Astrocyte (in vitro differentiated cells and primary cell): ENCODE measurements at regions not wholly inside any gene's neighbourhood (a gene's known extent, or its start where the extent isn't known, plus 50 kb on each side); places are given as distances from the start of the nearest gene placed in this dataset.

Experiments
- DNase-seq: peaks from one replicate; pipeline ENCODE4 v3.0.0-alpha.2; 2010; ENCODE audit warnings: low read depth
- FAIRE-seq: peaks from 2 replicates; lab custom pipeline; 2011; peaks lifted over from hg19 to GRCh38; lab: Jason Lieb, UNC
- H2AFZ ChIP-seq: 2 replicates; pipeline ENCODE4 v1.6.0; 2012; ENCODE audit warnings: low read depth, low read length, inconsistent platforms
- H3K27ac ChIP-seq: 2 replicates; pipeline ENCODE4 v1.5.1; 2011; ENCODE audit warnings: low read depth, low read length, inconsistent platforms
- H3K27me3 ChIP-seq: 2 replicates; pipeline ENCODE4 v1.6.0; 2011; ENCODE audit warnings: low read length, inconsistent platforms; ENCODE audit not compliant: insufficient read depth
- H3K36me3 ChIP-seq: 2 replicates; pipeline ENCODE4 v1.5.1; 2011; ENCODE audit warnings: low read length, inconsistent platforms; ENCODE audit not compliant: insufficient read depth
- H3K4me1 ChIP-seq: 2 replicates; pipeline ENCODE4 v1.5.1; 2011; ENCODE audit warnings: low read length, inconsistent platforms; ENCODE audit not compliant: insufficient read depth
- H3K4me2 ChIP-seq: 2 replicates; pipeline ENCODE4 v1.6.0; 2012; ENCODE audit warnings: low read length, inconsistent platforms
- H3K4me3 ChIP-seq: 2 replicates; pipeline ENCODE4 v1.5.1; 2011; ENCODE audit warnings: low read depth, mild to moderate bottlenecking, low read length, inconsistent platforms; ENCODE audit not compliant: insufficient read depth
- H3K79me2 ChIP-seq: 2 replicates; pipeline ENCODE4 v1.6.0; 2012; ENCODE audit warnings: mild to moderate bottlenecking, low read length, inconsistent platforms; ENCODE audit not compliant: insufficient read depth
- H3K9ac ChIP-seq: 2 replicates; pipeline ENCODE4 v1.6.0; 2012; ENCODE audit warnings: mild to moderate bottlenecking, low read length, inconsistent platforms
- H3K9me3 ChIP-seq: 2 replicates; pipeline ENCODE4 v1.5.1; 2012; ENCODE audit warnings: low read depth, mild to moderate bottlenecking, low read length, inconsistent platforms; ENCODE audit not compliant: insufficient read depth
- H4K20me1 ChIP-seq: 2 replicates; pipeline ENCODE4 v1.6.0; 2012; ENCODE audit warnings: low read length, inconsistent platforms; ENCODE audit not compliant: insufficient read depth
- H3K27ac Mint-ChIP-seq: one replicate; pipeline ENCODE4 v1.8.0; 2021; ENCODE audit warnings: mild to moderate bottlenecking, mixed read lengths; ENCODE audit not compliant: unreplicated experiment
- H3K27me3 Mint-ChIP-seq: one replicate; pipeline ENCODE4 v1.8.0; 2021; ENCODE audit warnings: low read depth, mixed read lengths; ENCODE audit not compliant: unreplicated experiment
- H3K36me3 Mint-ChIP-seq: one replicate; pipeline ENCODE4 v1.8.0; 2021; ENCODE audit warnings: low read depth, mixed read lengths; ENCODE audit not compliant: unreplicated experiment
- H3K4me1 Mint-ChIP-seq: one replicate; pipeline ENCODE4 v1.8.0; 2021; ENCODE audit warnings: low read depth, mixed read lengths; ENCODE audit not compliant: unreplicated experiment
- H3K4me3 Mint-ChIP-seq: one replicate; pipeline ENCODE4 v1.8.0; 2021; ENCODE audit warnings: mild to moderate bottlenecking, moderate library complexity, mixed read lengths; ENCODE audit not compliant: unreplicated experiment
- H3K9me3 Mint-ChIP-seq: one replicate; pipeline ENCODE4 v1.8.0; 2021; ENCODE audit warnings: mild to moderate bottlenecking, mixed read lengths; ENCODE audit not compliant: unreplicated experiment
- CTCF ChIP-seq: IDR thresholded peaks from 2 replicates; pipeline ENCODE4 v1.5.1; 2011; ENCODE audit warnings: low read depth, mild to moderate bottlenecking, inconsistent platforms, low read length, moderate library complexity; ENCODE audit not compliant: insufficient read depth
- EZH2 ChIP-seq: IDR thresholded peaks from 2 replicates; pipeline ENCODE4 v1.6.1; 2012; ENCODE audit warnings: mild to moderate bottlenecking, low read length, inconsistent platforms; ENCODE audit not compliant: insufficient read depth

- H3K79me2 ChIP-seq = no peaks in the 10 kb centered on the region
- no peak for FAIRE-seq
- peak overlapping the region; percentile 18 for H3K9ac ChIP-seq
- no peaks in the 10 kb centered on the region for H3K27me3 ChIP-seq
- peaks cover 30% of the 10 kb centered on the region for H3K4me1 Mint-ChIP-seq
- peak overlapping the region; percentile 37 for H3K4me2 ChIP-seq
- no peaks in the 10 kb centered on the region for H3K36me3 ChIP-seq
- H3K27ac Mint-ChIP-seq = no peak overlapping the region
- no peak for TF ChIP-seq CTCF
- TF ChIP-seq EZH2 = no peak
- H3K27me3 Mint-ChIP-seq = no peaks in the 10 kb centered on the region
- H2AFZ ChIP-seq = no peak overlapping the region
- no peak for DNase-seq
- no peaks in the 10 kb centered on the region for H4K20me1 ChIP-seq
- no peak overlapping the region for H3K4me3 ChIP-seq
- H3K4me3 Mint-ChIP-seq = no peak overlapping the region
- peaks cover 42% of the 10 kb centered on the region for H3K4me1 ChIP-seq
- no peaks in the 10 kb centered on the region for H3K9me3 ChIP-seq
- peak overlapping the region; percentile 87 for H3K27ac ChIP-seq
- no peaks in the 10 kb centered on the region for H3K9me3 Mint-ChIP-seq
- H3K36me3 Mint-ChIP-seq = no peaks in the 10 kb centered on the region
Measured at GRCh38 chr18:22552899-22553460, 135.3 kb upstream of the CTAGE1 start.

DNA sequence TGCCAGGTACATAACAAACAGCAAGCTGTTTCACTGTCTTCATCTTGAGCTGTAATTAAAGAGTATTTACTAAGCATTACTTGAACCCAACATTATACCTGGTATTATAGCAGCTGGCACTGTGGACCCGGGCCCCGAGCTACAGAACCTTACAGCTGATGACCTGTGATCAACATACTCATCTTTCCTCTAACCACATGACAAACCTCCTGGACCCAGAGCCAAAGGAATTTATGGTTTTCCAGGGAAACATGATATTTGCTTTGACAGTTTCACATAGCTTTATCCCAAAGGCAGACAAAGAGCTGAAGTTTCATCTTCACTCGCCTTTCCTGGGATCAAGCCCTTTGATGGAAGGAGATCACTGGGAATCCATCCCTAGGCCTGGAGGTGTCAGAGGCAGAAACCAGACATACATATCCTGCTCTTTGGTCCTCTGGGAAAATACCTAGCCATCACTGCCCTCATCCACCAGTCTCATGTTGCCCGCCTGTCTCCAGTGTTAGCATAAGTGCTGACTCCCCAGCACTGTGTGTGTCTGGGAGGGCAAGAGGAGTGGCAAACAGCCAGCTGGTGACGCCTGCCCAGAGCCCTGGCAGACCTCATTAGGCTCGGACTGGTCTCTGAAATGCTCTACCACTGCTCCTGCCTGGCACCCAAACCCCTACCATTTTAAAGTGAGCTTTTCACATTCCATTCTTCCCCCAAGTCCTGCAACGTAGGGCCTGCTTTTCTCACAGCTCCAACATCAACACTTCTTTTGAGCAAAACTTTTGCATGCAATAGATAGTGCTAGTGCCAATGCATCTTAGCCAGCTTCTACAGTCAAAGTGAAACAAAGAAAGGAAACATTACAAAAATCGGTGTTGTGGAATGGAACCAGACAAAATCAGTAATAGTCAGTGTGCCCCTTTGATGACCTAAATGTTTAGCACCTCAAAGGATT is 138.8 kb upstream of the CTAGE1 start:
- Histone ChIP-seq H3K4me2 (peak overlapping the region; percentile 27), H3K9ac (peak overlapping the region; percentile 1), H3K27me3 (no peaks in the 10 kb centered on the region), H3K4me3 (no peak overlapping the region), H3K36me3 (no peaks in the 10 kb centered on the region), H2AFZ (no peak overlapping the region), H3K79me2 (no peaks in the 10 kb centered on the region), H3K27ac (peak overlapping the region; percentile 51), H3K4me1 (peaks cover 53% of the 10 kb centered on the region), H3K9me3 (no peaks in the 10 kb centered on the region), H4K20me1 (no peaks in the 10 kb centered on the region)
- FAIRE-seq (peak; percentile 17), DNase-seq (peak; percentile 51)
- H3K27me3 Mint-ChIP-seq = peaks cover 3% of the 10 kb centered on the region
- H3K4me1 Mint-ChIP-seq = peaks cover 41% of the 10 kb centered on the region
- H3K36me3 Mint-ChIP-seq = no peaks in the 10 kb centered on the region
- TF ChIP-seq CTCF (no peak), EZH2 (no peak)
- H3K27ac Mint-ChIP-seq = peak overlapping the region; percentile 20
- H3K9me3 Mint-ChIP-seq = no peaks in the 10 kb centered on the region
- no peak overlapping the region for H3K4me3 Mint-ChIP-seq
